ENCODE measurements at regions not wholly inside any gene's neighbourhood (a gene's known extent, or its start where the extent isn't known, plus 50 kb on each side); places are given as distances from the start of the nearest gene placed in this dataset.
"Not testable (repeated sequence)": the region's sequence is repeated elsewhere in the genome, so short reads cannot be mapped to it uniquely, and the experiment has no call there.

- not testable (repeated sequence) for DNase-seq
These were observed 121.6 kb downstream of the ZNF22 start for GRCh38 chr10:45122180-45122860.

GRCh38 chr10:45135443-45136198 is 134.9 kb downstream of the ZNF22 start:
- DNase-seq, result no peak

- no peak for DNase-seq
These were observed 135.5 kb downstream of the ZNF22 start for GRCh38 chr10:45136256-45136655.

- no peak for DNase-seq
These were observed 143.8 kb downstream of the ZNF22 start for GRCh38 chr10:45144326-45145070.

GRCh38 chr10:45145143-45145542 is 144.4 kb downstream of the ZNF22 start:
- DNase-seq, result not testable (repeated sequence)

- DNase-seq, result no peak
These were observed 146.3 kb downstream of the ZNF22 start for GRCh38 chr10:45147000-45147399.

- DNase-seq, result no peak
These were observed 150.3 kb downstream of the ZNF22 start for GRCh38 chr10:45150997-45151396.

GRCh38 chr10:45151467-45152214 is 150.9 kb downstream of the ZNF22 start:
- DNase-seq, result no peak

- no peak for DNase-seq
These were observed 152.0 kb downstream of the ZNF22 start for GRCh38 chr10:45152726-45153125.

GRCh38 chr10:45154502-45154901 is 153.8 kb downstream of the ZNF22 start:
- no peak for DNase-seq

GRCh38 chr10:45155784-45156183 is 155.1 kb downstream of the ZNF22 start:
- no peak for DNase-seq

GRCh38 chr10:45160271-45160670 is 155.1 kb downstream of the OR13A1 start:
- DNase-seq, result no peak

GRCh38 chr10:45163315-45163975 is 152.0 kb downstream of the OR13A1 start:
- no peak for DNase-seq

GRCh38 chr10:45175520-45176118 is 139.8 kb downstream of the OR13A1 start:
- not testable (repeated sequence) for DNase-seq

- DNase-seq, result no peak
These were observed 135.7 kb downstream of the OR13A1 start for GRCh38 chr10:45179691-45180090.

- DNase-seq, result no peak
These were observed 134.9 kb downstream of the OR13A1 start for GRCh38 chr10:45180507-45180906.

GRCh38 chr10:45180946-45181875 is 134.2 kb downstream of the OR13A1 start:
- DNase-seq, result no peak

GRCh38 chr10:45183174-45183573 is 132.2 kb downstream of the OR13A1 start:
- no peak for DNase-seq

GRCh38 chr10:45197816-45198485 is 117.5 kb downstream of the OR13A1 start:
- DNase-seq, result no peak
